Kidney (tissue), 13 donors: ENCODE measurements at regions not wholly inside any gene's neighbourhood (a gene's known extent, or its start where the extent isn't known, plus 50 kb on each side); places are given as distances from the start of the nearest gene placed in this dataset.

Experiments used
- DNase-seq, 5 donors: peaks; one replicate each; pipeline ENCODE4 v3.0.0-alpha.2; 2013 to 2020
- FAIRE-seq: peaks from 2 replicates; lab custom pipeline; 2012; peaks lifted over from hg19 to GRCh38; lab: Jason Lieb, UNC
- H3K27ac ChIP-seq, 2 donors: one replicate each; pipeline ENCODE4 v1.7.0; 2013; ENCODE audit warnings: low read depth in 2 of 2, low read length in 2 of 2, inconsistent platforms in 1 of 2
- H3K27me3 ChIP-seq: one replicate; pipeline ENCODE4 v1.7.1; 2013; ENCODE audit warnings: low read length, inconsistent platforms; ENCODE audit not compliant: control insufficient read depth, insufficient read depth
- H3K36me3 ChIP-seq, 3 donors: one replicate each; pipeline versions ENCODE4 v1.7.0 to v1.7.1; 2013; ENCODE audit warnings: low read length in 3 of 3, control low read depth in 1 of 3, inconsistent platforms in 1 of 3; ENCODE audit not compliant: insufficient read depth in 3 of 3, control insufficient read depth in 2 of 3
- H3K4me1 ChIP-seq, 3 donors: one replicate each; pipeline versions ENCODE4 v1.7.0 to v1.7.1; 2013; ENCODE audit warnings: low read length in 3 of 3, inconsistent platforms in 1 of 3, low read depth in 1 of 3; ENCODE audit not compliant: control insufficient read depth in 2 of 3, insufficient read depth in 2 of 3
- H3K4me3 ChIP-seq, 3 donors: one replicate each; pipeline versions ENCODE4 v1.7.0 to v1.8.1; 2013; ENCODE audit warnings: low read length in 3 of 3, control low read depth in 1 of 3, inconsistent platforms in 1 of 3
- H3K9ac ChIP-seq, 3 donors: one replicate each; pipeline versions ENCODE4 v1.7.0 to v1.7.1; 2013; ENCODE audit warnings: low read length in 3 of 3, control low read depth in 1 of 3, inconsistent platforms in 1 of 3
- H3K9me3 ChIP-seq, 3 donors: one replicate each; pipeline versions ENCODE4 v1.7.0 to v1.7.1; 2013; ENCODE audit warnings: low read length in 3 of 3, control low read depth in 1 of 3, inconsistent platforms in 1 of 3; ENCODE audit not compliant: control insufficient read depth in 2 of 3, insufficient read depth in 1 of 3
- intact Hi-C: fragments of 100-400 bp; cut with DNase I; formaldehyde crosslinking; loops from one replicate; pipeline ENCODE4 v1.11.1; 2022
- TF ChIP-seq, protein P1 (sequence below): IDR thresholded peaks from 3 replicates; pipeline ENCODE4 v1.5.1; 2012; ENCODE audit warnings: mild to moderate bottlenecking, moderate library complexity, borderline replicate concordance; ENCODE audit not compliant: insufficient read depth; ENCODE audit errors: extremely low read depth
- donor health status: control.
- donor health status: control.
- donor health status: control.
- donor health status: control.
- donor health status: control.
- donor health status: DM: yes; HTN: yes; CAD: no.
- donor health status: Normal renal cell carcinoma (clear cell type).

DNA sequence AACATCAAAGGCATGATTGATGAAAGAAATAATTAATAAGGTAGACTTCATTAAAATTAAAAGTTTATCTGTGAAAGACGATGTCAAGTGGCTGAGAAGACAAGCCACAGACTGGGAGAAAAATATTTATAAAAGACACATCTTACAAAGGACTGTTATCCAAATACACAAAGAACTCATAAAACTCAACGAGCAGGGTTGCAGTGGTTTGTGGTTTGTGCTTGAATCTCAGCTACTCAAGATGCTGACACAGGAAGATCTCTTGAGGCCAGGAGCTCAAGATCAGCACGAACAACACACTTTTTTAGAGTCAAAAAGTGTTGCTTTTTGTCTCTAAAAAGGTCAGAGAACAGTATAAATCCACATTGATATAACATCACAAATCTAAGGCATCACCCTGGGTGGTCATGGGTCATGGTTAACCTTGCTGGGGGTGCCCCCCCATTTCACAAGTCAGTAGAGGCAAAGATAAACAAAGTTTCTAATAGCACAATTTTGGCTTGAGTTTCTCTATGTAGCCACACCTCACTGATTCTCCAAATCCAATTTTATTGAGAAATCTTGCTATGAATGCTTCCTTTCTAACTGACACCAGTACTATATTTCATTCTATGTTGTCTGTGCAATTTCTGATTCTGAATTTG lies 342.9 kb upstream of the RPS23 start:
- Histone ChIP-seq H3K9ac (no peak overlapping the region), H3K4me3 (no peak overlapping the region), H3K9me3 (no peaks in the 10 kb centered on the region), H3K4me1 (peaks cover 0 to 4% (median 3%) of the 10 kb centered on the region in 3 donors), H3K27me3 (no peaks in the 10 kb centered on the region), H3K36me3 (no peaks in the 10 kb centered on the region), H3K27ac (no peak overlapping the region)
- DNase-seq (peak in 1 of 5 donors; percentile 31), FAIRE-seq (no peak)
- intact Hi-C loops = no loop called here
- TF ChIP-seq, protein P1, sequence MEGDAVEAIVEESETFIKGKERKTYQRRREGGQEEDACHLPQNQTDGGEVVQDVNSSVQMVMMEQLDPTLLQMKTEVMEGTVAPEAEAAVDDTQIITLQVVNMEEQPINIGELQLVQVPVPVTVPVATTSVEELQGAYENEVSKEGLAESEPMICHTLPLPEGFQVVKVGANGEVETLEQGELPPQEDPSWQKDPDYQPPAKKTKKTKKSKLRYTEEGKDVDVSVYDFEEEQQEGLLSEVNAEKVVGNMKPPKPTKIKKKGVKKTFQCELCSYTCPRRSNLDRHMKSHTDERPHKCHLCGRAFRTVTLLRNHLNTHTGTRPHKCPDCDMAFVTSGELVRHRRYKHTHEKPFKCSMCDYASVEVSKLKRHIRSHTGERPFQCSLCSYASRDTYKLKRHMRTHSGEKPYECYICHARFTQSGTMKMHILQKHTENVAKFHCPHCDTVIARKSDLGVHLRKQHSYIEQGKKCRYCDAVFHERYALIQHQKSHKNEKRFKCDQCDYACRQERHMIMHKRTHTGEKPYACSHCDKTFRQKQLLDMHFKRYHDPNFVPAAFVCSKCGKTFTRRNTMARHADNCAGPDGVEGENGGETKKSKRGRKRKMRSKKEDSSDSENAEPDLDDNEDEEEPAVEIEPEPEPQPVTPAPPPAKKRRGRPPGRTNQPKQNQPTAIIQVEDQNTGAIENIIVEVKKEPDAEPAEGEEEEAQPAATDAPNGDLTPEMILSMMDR = no peak

DNA sequence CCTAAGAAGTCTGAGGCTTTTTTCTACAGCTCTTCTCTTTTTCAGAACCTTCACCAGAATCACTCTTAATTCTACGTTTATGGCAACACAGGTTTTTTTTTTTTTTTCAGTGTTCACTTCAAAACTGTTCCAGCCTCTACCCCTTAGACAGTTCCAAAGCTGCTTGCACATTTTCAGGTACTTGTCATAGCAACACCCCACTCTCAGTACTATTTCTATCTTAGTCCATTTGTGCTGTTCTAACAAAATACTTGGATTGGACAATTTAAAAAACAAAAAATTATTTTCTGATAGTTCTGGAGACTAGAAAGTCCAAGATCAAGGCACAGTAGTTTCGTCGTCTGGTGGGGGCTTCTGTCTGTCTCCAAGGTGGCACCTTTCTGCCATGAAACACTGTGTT lies 340.9 kb upstream of the RPS23 start:
- Histone ChIP-seq H3K27ac (no peak overlapping the region), H3K4me1 (peaks cover 0 to 4% (median 3%) of the 10 kb centered on the region in 3 donors), H3K4me3 (no peak overlapping the region), H3K36me3 (no peaks in the 10 kb centered on the region), H3K9me3 (no peaks in the 10 kb centered on the region), H3K9ac (no peak overlapping the region), H3K27me3 (no peaks in the 10 kb centered on the region)
- no peak for FAIRE-seq
- TF ChIP-seq, protein P1 = no peak
- DNase-seq = no peak
- intact Hi-C loops = no loop called here

DNA sequence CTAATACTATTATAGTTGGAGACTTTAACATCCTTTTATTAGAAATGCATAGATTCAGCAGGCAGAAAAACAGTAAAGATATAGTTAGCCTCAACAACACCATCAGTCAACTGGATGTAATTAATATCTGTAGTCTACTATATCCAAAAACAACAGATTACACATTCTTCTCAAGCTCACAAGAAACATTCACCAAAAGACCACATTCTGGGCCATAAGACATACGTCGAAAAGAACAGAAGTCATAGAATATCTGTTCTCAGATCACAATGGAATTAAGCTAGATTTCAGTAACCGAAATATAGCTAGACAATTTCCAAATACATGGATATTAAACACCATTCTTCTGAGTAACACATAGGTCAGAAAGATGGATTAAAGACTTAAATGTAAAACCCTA lies 336.6 kb upstream of the RPS23 start:
- H3K36me3 ChIP-seq = no peaks in the 10 kb centered on the region
- FAIRE-seq = no peak
- H3K9ac ChIP-seq = no peak overlapping the region
- no peak overlapping the region for H3K4me3 ChIP-seq
- H3K27ac ChIP-seq = no peak overlapping the region
- TF ChIP-seq, protein P1 = no peak
- H3K4me1 ChIP-seq = no peaks in the 10 kb centered on the region
- H3K9me3 ChIP-seq = no peaks in the 10 kb centered on the region
- intact Hi-C loops = no loop called here
- H3K27me3 ChIP-seq = no peaks in the 10 kb centered on the region
- DNase-seq = no peak

DNA sequence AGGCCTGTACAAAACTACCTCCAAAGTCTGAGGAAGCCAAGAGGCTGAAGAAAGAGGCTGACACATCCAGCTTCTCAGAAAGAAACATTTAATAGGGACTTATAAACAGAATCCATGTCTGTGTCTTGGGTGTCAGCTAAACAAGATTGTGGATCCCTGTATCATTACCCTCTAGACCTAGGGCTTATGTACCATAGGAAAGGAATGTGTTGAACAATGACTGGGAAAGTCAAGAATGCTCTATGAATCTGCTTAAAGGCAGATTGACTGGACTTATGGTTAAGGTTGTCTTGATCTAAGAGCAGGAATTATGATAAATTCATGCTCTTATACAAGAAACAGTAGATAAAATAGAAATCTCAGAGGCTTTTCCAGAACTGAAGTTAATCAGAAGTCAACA lies 335.7 kb upstream of the RPS23 start:
- no peak for DNase-seq
- Histone ChIP-seq H3K4me1 (no peaks in the 10 kb centered on the region), H3K4me3 (no peak overlapping the region), H3K27ac (no peak overlapping the region), H3K9ac (no peak overlapping the region), H3K36me3 (no peaks in the 10 kb centered on the region), H3K9me3 (no peaks in the 10 kb centered on the region), H3K27me3 (no peaks in the 10 kb centered on the region)
- intact Hi-C loops = no loop called here
- no peak for FAIRE-seq
- TF ChIP-seq, protein P1 = no peak
